Astrocyte (in vitro differentiated cells and primary cell): ENCODE measurements at regions not wholly inside any gene's neighbourhood (a gene's known extent, or its start where the extent isn't known, plus 50 kb on each side); places are given as distances from the start of the nearest gene placed in this dataset.

Source experiments
- CTCF ChIP-seq: IDR thresholded peaks from 2 replicates; pipeline ENCODE4 v1.5.1; 2011; ENCODE audit warnings: low read depth, mild to moderate bottlenecking, inconsistent platforms, low read length, moderate library complexity; ENCODE audit not compliant: insufficient read depth
- EZH2 ChIP-seq: IDR thresholded peaks from 2 replicates; pipeline ENCODE4 v1.6.1; 2012; ENCODE audit warnings: mild to moderate bottlenecking, low read length, inconsistent platforms; ENCODE audit not compliant: insufficient read depth

- no peak for TF ChIP-seq CTCF
- no peak for TF ChIP-seq EZH2
Measured at GRCh38 chr9:29068461-29068860, 1495.2 kb upstream of the C9orf72 start.
